HEK293 (cell line): ENCODE measurements at regions not wholly inside any gene's neighbourhood (a gene's known extent, or its start where the extent isn't known, plus 50 kb on each side); places are given as distances from the start of the nearest gene placed in this dataset.

Experiments used
- BCL11A ChIP-seq: fragments of 450-650 bp; formaldehyde crosslinking; IDR thresholded peaks from 2 replicates; pipeline ENCODE4 v1.5.1; 2016; ENCODE audit warnings: low read depth, missing biosample characterization, missing genetic modification characterization
- GLIS1 ChIP-seq: fragments of 450-650 bp; formaldehyde crosslinking; IDR thresholded peaks from 2 replicates; pipeline ENCODE4 v1.5.1; 2016; ENCODE audit warnings: missing biosample characterization, missing genetic modification characterization
- KLF9 ChIP-seq: fragments of 450-650 bp; formaldehyde crosslinking; IDR thresholded peaks from 2 replicates; pipeline ENCODE4 v1.5.1; 2016; ENCODE audit warnings: missing biosample characterization, missing genetic modification characterization, low read depth
- ZFP37 ChIP-seq: fragments of 450-650 bp; formaldehyde crosslinking; IDR thresholded peaks from 2 replicates; pipeline ENCODE4 v1.5.1; 2016; ENCODE audit warnings: missing biosample characterization, missing genetic modification characterization
- ZNF140 ChIP-seq: fragments of 450-650 bp; formaldehyde crosslinking; IDR thresholded peaks from 2 replicates; pipeline ENCODE4 v1.5.1; 2016; ENCODE audit warnings: missing biosample characterization, missing genetic modification characterization
- ZNF184 ChIP-seq: fragments of 450-650 bp; IDR thresholded peaks from 2 replicates; pipeline ENCODE4 v1.5.1; 2018; ENCODE audit warnings: missing biosample characterization, mild to moderate bottlenecking, missing genetic modification characterization
- ZNF302 ChIP-seq: fragments of 450-650 bp; formaldehyde crosslinking; IDR thresholded peaks from 2 replicates; pipeline ENCODE4 v1.5.1; 2016; ENCODE audit warnings: missing biosample characterization, missing genetic modification characterization, low read depth
- ZNF423 ChIP-seq: fragments of 450-650 bp; formaldehyde crosslinking; IDR thresholded peaks from 2 replicates; pipeline ENCODE4 v1.5.1; 2016; ENCODE audit warnings: missing biosample characterization, missing genetic modification characterization
- ZNF76 ChIP-seq: fragments of 450-650 bp; formaldehyde crosslinking; IDR thresholded peaks from 2 replicates; pipeline ENCODE4; 2016; ENCODE audit warnings: low read depth, missing biosample characterization, missing genetic modification characterization, borderline replicate concordance
- TF ChIP-seq, protein P1 (sequence below): fragments of 450-650 bp; formaldehyde crosslinking; IDR thresholded peaks from 2 replicates; pipeline ENCODE4 v1.5.1; 2016; ENCODE audit warnings: missing biosample characterization, missing genetic modification characterization
- TF ChIP-seq, protein P2 (sequence below): fragments of 450-650 bp; formaldehyde crosslinking; IDR thresholded peaks from 2 replicates; pipeline ENCODE4 v1.5.1; 2017; ENCODE audit warnings: missing biosample characterization, missing genetic modification characterization
- TF ChIP-seq, protein P3 (sequence below): IDR thresholded peaks from 2 replicates; pipeline ENCODE4 v1.6.1; 2011; ENCODE audit warnings: mild to moderate bottlenecking, low read depth, low read length, borderline replicate concordance
- TF ChIP-seq, protein P4 (sequence below): fragments of 450-650 bp; formaldehyde crosslinking; IDR thresholded peaks from 2 replicates; pipeline ENCODE4 v1.5.1; 2016; ENCODE audit warnings: missing biosample characterization, missing genetic modification characterization

DNA sequence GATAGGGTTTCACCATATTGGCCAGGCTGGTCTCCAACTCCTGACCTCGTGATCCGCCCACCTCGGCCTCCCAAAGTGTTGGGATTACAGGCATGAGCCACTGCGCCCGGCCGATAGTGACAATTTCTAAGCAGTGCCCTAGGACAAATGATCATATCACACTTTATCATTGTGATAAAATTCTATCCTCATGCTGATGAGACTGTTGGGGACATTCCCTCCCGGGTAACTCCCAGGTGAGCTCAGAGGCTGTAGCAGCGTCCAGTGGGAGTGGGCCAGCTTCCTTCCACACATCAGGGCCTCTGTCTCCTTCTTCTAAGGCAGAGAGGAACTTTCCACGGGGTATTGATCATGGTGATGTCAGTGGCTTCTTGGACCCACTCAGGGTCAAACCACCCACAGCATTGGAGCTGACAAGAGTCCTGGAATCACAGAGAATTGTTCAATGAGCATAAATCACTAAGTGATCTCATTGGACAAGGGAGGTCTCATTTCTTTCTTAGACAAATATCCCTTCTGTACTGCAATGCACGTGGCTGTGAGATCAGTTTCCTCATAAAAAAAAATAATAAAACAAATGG is 256.1 kb downstream of the KLF6 start:
- TF ChIP-seq, protein P1, sequence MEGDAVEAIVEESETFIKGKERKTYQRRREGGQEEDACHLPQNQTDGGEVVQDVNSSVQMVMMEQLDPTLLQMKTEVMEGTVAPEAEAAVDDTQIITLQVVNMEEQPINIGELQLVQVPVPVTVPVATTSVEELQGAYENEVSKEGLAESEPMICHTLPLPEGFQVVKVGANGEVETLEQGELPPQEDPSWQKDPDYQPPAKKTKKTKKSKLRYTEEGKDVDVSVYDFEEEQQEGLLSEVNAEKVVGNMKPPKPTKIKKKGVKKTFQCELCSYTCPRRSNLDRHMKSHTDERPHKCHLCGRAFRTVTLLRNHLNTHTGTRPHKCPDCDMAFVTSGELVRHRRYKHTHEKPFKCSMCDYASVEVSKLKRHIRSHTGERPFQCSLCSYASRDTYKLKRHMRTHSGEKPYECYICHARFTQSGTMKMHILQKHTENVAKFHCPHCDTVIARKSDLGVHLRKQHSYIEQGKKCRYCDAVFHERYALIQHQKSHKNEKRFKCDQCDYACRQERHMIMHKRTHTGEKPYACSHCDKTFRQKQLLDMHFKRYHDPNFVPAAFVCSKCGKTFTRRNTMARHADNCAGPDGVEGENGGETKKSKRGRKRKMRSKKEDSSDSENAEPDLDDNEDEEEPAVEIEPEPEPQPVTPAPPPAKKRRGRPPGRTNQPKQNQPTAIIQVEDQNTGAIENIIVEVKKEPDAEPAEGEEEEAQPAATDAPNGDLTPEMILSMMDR, result no peak
- TF ChIP-seq ZFP37 (no peak), ZNF140 (tag by site-specific recombination) (no peak), BCL11A (tag by site-specific recombination) (no peak), KLF9 (tag by site-specific recombination) (no peak), ZNF184 (tag by site-specific recombination) (no peak), ZNF302 (tag by site-specific recombination) (no peak), ZNF76 (tag by site-specific recombination) (no peak), ZNF423 (no peak), GLIS1 (tag by site-specific recombination) (peak; percentile 60)
- TF ChIP-seq, protein P2, sequence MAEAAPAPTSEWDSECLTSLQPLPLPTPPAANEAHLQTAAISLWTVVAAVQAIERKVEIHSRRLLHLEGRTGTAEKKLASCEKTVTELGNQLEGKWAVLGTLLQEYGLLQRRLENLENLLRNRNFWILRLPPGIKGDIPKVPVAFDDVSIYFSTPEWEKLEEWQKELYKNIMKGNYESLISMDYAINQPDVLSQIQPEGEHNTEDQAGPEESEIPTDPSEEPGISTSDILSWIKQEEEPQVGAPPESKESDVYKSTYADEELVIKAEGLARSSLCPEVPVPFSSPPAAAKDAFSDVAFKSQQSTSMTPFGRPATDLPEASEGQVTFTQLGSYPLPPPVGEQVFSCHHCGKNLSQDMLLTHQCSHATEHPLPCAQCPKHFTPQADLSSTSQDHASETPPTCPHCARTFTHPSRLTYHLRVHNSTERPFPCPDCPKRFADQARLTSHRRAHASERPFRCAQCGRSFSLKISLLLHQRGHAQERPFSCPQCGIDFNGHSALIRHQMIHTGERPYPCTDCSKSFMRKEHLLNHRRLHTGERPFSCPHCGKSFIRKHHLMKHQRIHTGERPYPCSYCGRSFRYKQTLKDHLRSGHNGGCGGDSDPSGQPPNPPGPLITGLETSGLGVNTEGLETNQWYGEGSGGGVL (tag by site-specific recombination), result no peak
- TF ChIP-seq, protein P3, sequence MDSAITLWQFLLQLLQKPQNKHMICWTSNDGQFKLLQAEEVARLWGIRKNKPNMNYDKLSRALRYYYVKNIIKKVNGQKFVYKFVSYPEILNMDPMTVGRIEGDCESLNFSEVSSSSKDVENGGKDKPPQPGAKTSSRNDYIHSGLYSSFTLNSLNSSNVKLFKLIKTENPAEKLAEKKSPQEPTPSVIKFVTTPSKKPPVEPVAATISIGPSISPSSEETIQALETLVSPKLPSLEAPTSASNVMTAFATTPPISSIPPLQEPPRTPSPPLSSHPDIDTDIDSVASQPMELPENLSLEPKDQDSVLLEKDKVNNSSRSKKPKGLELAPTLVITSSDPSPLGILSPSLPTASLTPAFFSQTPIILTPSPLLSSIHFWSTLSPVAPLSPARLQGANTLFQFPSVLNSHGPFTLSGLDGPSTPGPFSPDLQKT, result no peak
- TF ChIP-seq, protein P4, sequence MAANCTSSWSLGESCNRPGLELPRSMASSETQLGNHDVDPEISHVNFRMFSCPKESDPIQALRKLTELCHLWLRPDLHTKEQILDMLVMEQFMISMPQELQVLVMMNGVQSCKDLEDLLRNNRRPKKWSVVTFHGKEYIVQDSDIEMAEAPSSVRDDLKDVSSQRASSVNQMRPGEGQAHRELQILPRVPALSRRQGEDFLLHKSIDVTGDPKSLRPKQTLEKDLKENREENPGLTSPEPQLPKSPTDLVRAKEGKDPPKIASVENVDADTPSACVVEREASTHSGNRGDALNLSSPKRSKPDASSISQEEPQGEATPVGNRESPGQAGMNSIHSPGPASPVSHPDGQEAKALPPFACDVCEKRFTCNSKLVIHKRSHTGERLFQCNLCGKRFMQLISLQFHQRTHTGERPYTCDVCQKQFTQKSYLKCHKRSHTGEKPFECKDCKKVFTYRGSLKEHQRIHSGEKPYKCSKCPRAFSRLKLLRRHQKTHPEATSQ (tag by site-specific recombination), result no peak
